ENCODE measurements at regions not wholly inside any gene's neighbourhood (a gene's known extent, or its start where the extent isn't known, plus 50 kb on each side); places are given as distances from the start of the nearest gene placed in this dataset.

DNA sequence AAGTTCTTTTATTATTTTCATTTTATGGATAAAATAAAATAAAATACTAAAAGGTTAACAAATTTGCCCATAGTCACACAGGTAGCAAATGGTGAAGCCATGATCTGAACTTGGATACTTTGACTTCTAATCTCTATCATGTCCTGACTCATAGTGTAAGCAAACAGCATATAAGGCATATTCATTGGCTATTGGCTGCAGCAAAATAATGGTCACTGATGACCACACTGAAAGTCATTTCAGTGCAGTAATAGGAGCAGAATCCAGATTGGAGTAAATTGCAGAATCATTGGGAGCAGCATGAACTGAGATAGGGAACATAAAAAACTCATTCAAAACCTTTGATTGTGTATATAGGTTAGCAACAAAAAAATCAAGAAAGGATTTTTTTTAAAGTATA lies 262.9 kb downstream of the PLA2G4A start:
- no peak for DNase-seq

DNA sequence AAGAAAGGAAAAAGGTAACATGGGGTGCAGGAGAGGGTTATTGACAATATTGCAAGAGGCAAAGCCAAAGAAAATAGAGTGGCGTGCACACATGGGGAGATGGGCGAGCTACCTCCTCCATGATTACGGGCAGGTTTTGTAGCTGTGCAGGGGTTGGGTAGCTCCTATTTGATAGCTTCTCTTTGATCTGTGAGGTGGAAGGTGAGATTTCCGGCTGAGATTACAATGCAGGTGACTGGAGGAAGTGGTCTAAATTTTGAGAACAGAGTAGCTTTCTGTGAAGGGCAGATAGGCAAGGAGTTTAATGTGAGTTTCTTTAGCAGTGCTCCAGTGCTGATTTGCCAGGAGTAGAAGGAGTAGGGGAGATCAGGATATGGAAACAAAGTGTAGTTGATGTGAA lies 263.4 kb downstream of the PLA2G4A start:
- DNase-seq = no peak

DNA sequence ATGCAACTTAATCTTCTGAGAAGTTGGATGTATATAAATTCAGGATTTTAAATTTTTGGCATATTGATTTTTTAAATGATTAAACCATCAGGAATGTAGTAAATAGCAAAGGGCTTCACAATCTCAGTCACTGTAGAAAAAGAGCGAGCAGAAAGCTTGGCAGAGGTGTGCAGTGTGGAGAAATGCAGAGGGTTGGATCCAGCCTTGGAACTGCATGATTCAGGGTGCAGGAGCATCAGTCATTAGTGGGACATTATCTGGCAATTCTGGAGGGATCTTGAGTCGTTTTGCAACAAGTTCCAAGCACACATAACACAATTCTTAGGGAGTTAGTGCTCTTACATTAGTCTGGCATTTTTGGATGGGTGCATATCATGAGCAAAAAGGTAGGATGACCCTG lies 267.9 kb downstream of the PLA2G4A start:
- DNase-seq = no peak

DNA sequence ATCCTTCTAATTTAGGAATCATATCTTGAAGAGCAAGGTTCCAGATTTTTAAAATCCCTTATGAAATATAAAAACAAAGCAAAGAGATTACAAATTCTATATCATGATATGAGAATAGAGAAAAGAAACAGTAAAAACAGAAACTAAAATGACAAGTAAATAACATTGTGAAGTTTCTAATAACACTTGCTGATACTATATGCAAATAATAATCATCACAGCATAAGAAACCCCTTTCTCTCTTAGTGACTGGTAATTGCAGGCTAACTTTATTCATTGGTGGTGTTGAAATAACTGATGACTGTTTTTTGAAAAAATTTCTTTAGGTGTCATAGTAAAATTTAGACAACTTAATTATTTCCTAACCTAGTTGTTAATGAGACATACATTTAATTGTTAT lies 281.6 kb downstream of the PLA2G4A start:
- no peak for DNase-seq

DNA sequence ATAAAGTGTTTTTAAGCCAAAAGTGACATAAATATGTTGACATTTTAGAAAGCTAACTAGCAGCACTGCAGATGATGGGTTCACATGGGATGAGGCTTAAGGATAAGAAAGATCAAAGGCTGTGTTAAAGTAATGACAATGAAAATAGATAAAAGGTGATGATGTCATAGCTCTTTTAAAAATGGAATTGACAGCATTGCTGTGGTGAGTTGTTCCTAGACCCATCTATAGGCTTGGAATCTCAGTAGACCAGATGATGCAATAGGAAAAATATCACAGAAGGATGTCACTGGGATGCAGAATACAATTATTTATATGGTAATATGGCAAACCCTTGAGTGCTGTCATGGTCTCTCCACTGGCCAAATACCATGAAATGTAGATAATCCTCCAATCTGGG lies 286.0 kb downstream of the PLA2G4A start:
- no peak for DNase-seq

DNA sequence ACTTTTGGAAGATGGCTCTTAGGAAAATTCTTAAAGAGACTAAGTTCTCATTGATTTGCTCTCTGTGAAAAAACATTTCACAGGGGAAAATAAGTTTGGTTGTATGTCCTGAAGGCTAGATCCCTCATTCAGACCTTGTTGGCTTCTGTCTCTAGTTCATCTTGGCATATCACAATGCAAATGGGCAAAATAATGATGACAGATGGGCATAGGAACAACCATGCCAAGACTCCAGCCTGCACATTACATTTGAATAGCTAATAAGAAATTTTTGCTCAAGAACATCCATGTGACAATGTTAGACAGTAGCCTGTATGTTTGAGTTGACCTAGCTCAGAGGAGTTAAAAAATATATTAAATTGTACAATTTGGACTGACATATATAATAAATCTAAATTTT lies 292.9 kb downstream of the PLA2G4A start:
- DNase-seq = no peak

DNA sequence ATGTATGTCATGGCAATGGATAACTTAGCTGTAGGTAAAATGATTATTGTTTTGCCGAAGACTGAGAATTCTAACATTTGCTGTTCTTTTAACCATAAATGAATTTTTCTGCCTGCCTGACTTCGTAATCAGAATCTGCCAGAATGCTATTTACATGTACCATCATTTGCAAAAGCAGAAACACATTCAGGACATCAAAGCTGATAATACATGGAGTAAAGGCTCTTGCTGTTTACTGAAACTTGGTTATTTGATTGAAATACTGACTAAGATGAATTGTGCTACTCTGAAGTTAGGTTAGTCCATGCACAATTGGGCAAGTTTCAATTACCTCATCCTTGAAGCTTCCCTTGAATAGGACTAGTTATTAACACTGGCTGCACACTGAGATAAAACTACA lies 293.8 kb downstream of the PLA2G4A start:
- DNase-seq = no peak

DNA sequence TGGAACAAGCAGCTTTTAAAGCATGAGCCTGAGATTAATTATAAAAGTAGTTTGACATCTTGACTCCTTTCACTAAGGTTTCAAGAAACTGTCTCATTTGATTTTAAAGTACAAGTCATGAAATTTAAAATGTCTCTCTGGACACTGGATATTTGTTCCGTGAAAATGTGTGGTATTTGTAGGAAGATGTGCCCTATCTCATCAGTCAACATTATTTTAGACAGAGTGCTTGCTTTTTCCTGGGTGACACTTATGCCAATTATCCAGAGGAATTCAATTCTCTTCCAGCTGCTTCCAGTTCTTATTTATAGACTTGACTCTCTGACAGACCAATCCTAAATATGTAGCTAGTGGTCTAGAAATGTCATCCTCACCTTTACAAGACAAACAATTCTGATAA lies 300.4 kb downstream of the PLA2G4A start:
- no peak for DNase-seq

DNA sequence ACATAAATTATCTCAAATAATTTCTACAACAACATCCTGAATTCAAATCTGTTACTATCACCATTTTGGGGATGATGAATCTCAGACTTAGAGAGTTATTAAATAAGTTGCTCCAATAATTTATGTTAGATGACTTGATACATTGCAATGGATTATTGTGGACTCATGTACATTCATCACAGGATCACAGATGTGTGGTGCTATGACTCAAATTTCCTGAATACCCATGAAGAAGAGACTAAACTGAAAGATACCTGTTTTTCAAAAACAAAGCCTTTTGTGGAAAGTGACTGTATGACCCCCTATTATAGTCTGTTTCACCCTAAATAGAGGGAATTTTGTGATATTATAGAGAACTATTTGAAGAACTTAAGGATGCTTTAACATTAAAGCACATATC lies 315.0 kb downstream of the PLA2G4A start:
- DNase-seq = no peak

DNA sequence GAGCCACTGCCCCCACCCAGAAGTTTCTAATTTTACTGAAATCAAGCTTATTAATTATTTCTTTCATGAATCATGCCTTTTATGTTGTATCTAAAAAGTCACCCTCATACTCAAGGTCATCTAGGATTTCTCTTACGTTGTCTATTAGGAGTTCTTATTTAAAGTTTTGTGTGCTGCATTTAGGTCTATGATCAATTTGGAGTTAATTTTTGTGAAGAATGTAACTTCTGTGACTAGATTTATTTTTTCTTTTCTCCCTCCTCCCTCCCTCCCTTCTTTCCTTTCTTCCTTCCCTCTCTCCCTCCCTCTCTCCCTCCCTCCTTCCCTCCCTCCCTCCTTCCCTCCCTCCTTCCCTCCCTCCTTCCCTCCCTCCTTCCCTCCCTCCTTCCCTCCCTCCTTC lies 317.6 kb downstream of the PLA2G4A start:
- no peak for DNase-seq

DNA sequence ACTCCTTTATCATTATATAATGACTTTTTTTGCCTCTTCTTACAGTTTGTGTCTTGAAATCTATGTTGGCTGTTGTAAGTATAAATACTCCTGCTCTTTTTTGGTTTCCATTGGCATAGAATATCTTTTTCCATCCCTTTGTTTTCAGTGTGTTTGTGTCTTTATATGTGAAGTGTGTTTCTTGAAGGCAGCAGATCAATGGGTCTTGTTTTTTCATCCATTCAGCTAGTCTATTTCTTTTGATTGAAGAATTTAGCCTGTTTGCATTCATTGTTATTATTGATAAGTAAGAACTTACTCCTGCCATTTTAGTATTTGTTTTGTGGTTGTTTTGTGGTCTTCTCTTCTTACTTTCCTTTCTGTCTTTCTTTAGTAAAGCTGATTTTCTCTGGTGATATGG lies 322.8 kb downstream of the PLA2G4A start:
- DNase-seq = no peak

DNA sequence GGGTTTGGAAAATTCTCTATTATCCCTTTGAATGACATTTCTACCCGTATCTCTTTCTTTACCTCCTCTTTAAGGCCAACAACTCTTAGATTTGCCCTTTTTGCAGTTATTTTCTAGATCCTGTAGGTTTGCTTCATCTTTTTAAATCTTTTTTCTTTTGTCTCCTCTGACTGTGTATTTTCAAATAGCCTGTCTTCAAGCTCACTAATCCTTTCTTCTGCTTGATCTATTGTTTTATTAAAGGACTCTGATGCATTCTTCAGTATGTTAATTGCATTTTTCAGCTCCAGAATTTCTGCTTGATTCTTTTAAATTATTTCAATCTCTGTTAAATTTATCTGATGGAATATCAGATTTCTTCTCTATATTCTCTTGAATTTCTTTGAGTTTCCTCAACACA lies 324.3 kb downstream of the PLA2G4A start:
- DNase-seq = no peak

DNA sequence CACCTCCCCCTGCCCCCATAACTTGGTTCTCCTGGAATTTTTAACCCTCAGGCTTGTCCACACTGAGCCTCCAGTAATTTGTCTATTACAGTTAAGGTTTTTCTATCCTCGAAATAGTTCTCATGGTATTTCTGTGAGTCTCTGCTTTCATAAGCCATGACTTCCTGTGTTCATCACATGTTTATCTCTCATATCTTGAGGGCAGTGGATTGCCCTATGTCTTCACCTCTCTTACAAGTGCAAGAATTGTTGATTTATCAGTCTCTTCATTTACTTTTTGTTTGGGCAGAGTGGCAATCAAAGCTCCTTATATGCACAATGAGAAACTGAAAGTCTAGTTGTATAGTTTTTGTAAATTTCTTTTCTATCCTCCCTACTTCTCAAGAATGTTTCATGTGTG lies 328.4 kb downstream of the PLA2G4A start:
- no peak for DNase-seq

DNA sequence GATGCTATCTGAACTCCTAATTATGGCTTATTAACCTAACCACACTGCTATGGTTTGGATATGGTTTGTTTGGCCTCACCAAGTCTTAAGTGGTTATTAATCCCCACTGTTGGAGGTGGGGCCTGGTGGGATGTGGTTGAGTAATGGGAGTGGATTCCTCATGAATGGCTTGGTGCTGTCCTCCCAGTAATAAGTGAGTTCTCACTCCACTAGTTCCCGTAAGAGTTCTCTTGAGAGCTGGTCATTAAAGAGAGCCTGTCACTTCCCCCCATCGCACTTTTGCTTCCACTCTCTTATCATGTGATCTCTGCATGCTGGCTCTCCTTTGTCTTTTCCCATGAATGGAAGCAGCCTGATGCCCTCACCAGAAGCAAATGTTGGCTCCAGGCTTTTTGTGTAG lies 328.8 kb downstream of the PLA2G4A start:
- DNase-seq = no peak

DNA sequence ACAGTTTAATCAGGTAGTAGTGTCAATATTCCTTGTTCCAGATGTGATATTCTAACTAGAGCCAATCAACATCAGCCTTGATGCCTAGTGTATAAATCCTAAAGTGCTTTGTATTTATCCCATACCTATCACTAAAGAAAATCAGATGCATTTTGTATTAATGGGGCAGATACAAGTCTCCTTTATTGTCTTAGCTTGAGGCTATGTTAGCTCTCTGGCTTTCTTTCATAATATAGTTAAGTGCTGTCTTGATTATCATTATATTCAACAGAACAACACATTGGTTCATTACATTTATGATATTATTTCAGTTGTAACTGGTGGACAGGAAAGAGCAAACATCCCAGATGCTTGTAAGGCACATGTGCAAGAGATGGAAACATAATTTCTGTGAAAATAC lies 338.8 kb downstream of the PLA2G4A start:
- DNase-seq = no peak

DNA sequence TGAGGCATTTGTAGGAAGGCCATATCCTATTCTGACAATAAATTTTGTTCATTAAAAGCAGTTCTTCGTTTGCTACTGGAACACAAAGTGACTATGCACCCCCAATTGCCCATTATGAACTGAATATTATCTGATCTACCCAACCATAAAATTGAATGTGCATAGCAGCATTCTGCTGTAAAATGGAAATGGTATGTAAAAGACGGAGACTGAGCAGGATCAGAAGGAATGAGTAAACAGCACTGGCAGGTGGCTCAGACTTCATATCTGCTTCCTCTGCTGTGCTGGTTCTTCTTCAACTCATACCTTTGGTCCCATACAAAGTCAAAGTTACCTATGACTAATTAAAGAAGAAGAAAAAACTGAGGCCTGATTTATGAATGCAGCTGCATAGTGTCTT lies 339.5 kb downstream of the PLA2G4A start:
- no peak for DNase-seq

DNA sequence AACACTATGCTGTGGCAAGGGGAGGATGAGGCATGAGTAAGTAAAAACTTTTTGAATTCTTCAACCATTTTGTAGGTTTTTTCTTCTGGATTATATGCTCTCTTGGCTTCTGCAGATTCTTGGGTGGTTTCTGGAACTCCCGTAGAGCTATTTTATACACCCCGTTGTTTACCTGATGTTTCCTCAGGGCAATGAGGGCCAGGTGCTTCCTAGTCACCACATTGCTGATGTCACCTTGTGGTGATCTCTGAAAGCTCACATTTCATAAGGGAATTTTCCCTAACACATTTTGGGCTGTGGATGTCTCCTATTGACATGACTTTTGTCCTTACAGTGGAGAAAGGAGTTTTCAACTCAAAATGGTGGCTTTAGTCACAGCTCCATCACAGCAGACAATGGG lies 356.6 kb downstream of the PLA2G4A start:
- DNase-seq = no peak

DNA sequence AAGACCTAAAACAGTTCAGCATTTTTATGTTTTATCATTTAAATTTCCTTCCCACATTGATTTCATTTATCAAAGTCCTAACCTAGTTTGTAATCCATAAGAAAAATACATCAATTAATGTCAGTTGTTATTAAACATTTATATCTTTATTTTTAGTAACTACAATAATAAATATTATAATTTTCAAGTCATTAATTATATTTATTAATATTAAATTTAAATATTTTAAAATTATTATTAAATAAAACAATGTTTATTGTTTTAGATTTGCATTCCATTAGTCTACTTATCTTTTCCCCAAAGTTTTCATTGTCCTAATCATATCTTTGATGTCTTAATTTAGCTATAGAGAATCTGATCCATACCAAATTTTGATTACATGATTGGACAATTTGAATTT lies 368.9 kb downstream of the PLA2G4A start:
- DNase-seq = no peak

DNA sequence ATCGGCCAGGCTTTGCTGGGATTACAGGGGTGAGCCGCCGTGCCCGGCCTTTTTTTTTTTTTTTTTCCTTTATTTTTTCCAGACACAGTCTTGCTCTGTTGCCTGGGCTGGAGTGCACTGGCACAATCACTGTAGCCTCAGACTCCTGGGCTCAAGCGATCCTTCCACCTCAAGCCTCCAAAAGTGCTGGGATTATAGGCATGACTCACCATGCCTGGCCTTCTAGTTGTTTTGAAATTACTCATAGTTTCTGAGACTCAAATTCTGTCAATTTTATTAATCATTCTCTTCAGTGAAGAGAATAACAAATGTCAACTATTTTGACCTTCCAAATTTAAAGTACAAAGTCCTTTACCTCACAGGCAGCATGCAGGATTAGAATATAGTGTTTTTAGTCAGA lies 374.5 kb downstream of the PLA2G4A start:
- no peak for DNase-seq

DNA sequence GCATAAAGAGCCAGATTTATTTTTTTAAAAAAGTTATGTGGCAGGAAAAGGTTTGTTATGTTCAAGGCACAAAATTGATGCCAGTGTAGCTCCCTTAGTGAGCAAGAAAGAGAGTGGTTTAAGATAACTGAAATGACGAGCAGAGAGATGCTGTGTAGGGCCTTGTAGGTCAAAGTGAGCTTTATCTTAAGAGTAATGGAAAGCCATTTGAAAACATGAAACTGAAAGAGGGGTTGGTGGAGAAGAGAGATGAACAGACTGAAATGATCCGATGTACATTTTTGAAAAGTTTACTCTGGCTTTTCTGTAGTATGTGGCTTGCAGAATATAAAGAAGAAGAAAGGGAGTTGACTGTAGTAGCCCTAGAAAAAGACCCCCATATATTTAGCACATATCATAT lies 383.6 kb downstream of the PLA2G4A start:
- DNase-seq = no peak

DNA sequence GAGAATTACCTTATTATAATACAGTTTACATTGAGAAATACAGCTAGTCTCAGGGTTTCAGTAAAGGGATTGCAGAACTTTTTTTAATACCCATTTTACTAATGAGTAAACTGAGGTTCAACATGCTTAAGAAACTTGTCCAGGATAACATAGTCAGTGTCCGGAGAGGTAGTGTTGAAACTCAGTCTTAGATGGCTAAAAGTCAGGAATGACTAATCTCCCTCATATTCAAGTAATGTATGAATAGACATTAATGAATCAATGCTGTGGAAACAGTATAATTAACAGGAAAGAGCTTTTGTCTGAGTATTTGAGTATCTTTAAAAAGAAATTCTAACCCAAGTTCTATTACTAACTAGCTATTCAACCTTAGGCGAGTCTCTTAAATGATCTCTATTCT lies 397.6 kb downstream of the PLA2G4A start:
- DNase-seq = no peak

DNA sequence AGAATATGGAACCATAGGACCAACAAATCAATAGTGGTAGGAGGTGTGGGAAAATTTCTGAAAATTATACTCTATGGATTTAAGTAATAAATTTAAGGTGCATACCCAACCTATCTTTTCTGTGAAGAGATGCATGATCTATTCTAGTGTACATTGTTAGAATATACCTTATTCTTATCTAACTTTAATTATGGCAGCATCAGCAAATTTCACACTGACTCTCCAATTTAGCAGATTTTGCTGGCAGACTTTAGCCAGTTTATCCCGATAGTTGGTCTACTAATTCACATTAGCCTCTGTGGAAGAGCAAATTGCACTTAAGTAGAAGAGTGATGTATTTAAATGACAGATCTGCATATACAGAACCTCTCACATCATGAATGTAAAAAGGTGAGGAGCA lies 400.0 kb downstream of the PLA2G4A start:
- DNase-seq = no peak

DNA sequence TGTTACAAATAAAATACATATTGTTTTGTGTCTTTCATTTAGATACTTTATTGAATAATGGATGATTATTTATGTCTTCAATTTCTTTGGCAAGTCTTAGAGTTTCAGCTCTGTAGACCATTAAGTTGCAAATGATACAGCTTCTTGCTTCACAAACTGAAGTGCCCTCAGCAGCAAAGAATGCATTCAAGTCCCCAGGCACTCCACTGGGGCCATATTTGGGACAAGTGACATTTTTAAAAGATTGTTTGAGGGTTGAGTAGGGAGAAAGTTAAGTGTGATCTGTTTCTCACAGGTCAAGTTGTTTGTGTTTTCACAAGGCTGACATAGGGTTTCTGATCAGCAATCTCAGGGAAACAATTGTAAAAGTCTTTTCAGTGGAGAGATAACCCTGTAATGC lies 400.7 kb downstream of the PLA2G4A start:
- no peak for DNase-seq

DNA sequence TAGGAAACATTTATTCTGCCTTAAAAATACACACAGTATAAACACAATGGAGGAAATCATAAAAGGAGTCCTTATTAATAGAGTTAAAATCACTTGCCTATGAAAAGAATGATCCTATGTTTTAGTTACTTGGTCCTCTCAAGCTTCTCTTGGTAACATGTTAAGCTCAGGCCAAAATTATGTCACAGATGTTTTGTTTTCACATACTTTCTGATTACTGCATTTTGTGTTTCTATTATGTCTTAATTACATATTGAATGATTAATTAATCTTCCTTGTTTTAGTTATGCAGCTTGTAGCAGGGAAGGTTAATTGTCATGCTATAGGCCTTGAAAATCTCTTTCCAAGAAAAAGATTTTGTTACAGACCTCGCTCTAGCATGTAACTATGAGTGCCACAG lies 406.0 kb downstream of the PLA2G4A start:
- no peak for DNase-seq

DNA sequence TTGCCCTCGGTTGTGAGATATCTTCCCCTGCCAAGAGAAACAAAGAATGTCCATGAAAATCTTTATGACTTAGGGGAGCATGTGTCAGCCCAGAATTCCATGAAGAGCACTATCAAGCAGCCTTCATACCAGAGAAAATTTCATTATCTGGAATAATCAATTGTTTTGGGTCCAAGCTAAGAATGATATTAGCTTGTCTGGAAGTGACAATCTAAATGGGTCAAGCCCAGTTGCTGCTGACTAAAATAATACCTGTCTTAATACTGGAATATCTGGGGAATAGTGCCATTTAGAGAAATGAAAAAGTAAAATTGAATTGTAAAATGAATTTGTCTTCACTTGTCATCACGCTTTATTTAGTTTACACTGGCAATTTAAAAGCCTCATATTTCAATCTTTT lies 407.4 kb downstream of the PLA2G4A start:
- no peak for DNase-seq

DNA sequence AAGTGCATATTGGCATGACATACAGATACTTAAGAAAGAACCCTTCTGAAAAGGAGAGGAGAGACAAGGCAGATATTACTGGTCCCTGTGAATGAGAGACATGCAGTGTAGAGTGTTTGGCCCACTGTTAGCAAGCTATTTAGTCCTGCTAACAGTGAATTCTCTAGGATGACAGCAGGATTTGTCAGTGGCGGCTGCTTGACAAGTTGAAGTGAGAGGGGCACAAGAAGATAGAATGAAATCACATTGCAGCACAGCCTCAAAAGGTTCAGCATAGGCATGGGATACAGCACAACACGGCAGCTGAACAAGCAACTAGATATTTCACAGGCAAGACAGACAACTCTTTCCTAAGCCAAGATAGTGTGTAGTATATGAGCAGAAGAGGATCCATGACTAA lies 407.9 kb downstream of the PLA2G4A start:
- no peak for DNase-seq

DNA sequence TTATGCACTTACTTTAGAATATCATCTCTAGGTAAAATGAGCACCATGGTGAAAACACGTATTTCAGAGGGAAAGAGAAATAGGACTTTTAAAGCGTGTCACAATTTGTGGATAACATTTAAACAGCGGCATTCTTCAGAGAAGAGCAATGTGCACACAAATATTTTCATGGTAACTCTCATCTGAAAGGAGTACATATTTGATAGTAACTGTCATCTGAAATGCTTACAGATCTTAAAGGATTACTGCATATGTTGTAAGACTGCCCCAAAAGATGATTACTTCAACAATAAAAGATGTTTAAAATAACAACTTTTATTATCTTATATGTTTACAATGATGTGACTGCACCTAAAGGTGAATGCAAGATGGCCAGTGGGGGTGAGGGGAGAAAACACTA lies 408.8 kb downstream of the PLA2G4A start:
- DNase-seq = no peak
